ENCODE measurements at regions not wholly inside any gene's neighbourhood (a gene's known extent, or its start where the extent isn't known, plus 50 kb on each side); places are given as distances from the start of the nearest gene placed in this dataset.

DNA sequence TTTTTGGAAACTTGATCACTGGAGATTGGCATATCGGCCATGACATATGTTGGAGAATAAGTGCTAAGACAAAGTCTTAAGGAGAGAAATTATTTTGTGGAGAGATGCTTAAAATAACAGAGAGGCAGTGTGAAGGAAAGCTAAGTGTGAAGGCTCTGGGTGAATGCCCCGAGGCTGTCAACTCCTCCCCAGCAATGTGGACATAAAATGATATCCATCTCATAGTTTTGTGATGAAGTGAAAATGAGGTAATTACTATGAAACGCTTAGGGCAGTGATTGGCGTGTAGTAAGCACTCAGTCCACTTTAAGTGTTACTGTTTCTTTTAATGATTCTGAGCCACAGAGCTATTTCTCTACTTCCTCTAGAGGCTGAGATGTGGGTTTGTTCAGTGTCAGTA, 195.8 kb upstream of the KLF12 start:
- CTCF ChIA-PET (ENCODE audit: partially characterized antibody), result no interaction called here
- Histone ChIP-seq H3K27ac (ENCODE audit: low read depth, low read length) (no peak overlapping the region), H3K14ac (ENCODE audit: insufficient read length) (no peak overlapping the region), H3K9me3 (ENCODE audit: insufficient read depth in 2 of 2, low read depth in 1 of 2, low read length in 1 of 2) (no peaks in the 10 kb centered on the region), H2BK5ac (ENCODE audit: low read depth, low read length) (no peak overlapping the region), H2BK120ac (replicated peaks; ENCODE audit: low read depth, low read length) (no peak overlapping the region), H2BK15ac (ENCODE audit: low read length) (no peak overlapping the region), H4K20me1 (replicated peaks in 1 of 2; ENCODE audit: control insufficient read depth in 1 of 2, insufficient read depth in 2 of 2, low read length in 2 of 2) (no peaks in the 10 kb centered on the region), H3K18ac (ENCODE audit: extremely low read depth, low read length) (no peak overlapping the region), H3K23ac (ENCODE audit: insufficient read length) (no peak overlapping the region), H2AK5ac (ENCODE audit: low read depth, low read length) (no peak overlapping the region), H3K36me3 (ENCODE audit: control insufficient read depth in 2 of 4, insufficient read depth in 4 of 4, low read length in 3 of 4) (no peaks in the 10 kb centered on the region; a peak in 1 of 8 replicates), H3K79me1 (ENCODE audit: low read depth, low read length) (no peaks in the 10 kb centered on the region), H2AFZ (ENCODE audit: low read length) (no peak overlapping the region), H3K27me3 (replicated peaks in 1 of 4; ENCODE audit: control insufficient read depth in 3 of 4, extremely low read depth in 1 of 4, insufficient read depth in 3 of 4, low read length in 3 of 4) (no peaks in the 10 kb centered on the region), H3K4me2 (ENCODE audit: insufficient read depth in 1 of 2, low read depth in 2 of 2, low read length in 2 of 2) (no peak overlapping the region), H3K56ac (replicated peaks; ENCODE audit: insufficient read length, low read depth, low read length) (no peak overlapping the region), H4K8ac (ENCODE audit: extremely low read depth, insufficient read depth, low read length) (no peak overlapping the region), H4K91ac (replicated peaks; ENCODE audit: insufficient read length, low read length) (no peak overlapping the region), H2BK12ac (ENCODE audit: low read depth, low read length) (no peak overlapping the region), H3K23me2 (ENCODE audit: low read depth, low read length) (no peaks in the 10 kb centered on the region), H4K5ac (ENCODE audit: insufficient read length, low read depth, low read length) (no peak overlapping the region), H2BK20ac (ENCODE audit: low read length) (no peak overlapping the region), H3K4me1 (replicated peaks in 1 of 4; ENCODE audit: control insufficient read depth in 3 of 4, insufficient read depth in 4 of 4, low read length in 3 of 4) (no peaks in the 10 kb centered on the region), H3K9ac (replicated peaks in 1 of 4; ENCODE audit: extremely low read depth in 1 of 4, low read depth in 3 of 4, low read length in 3 of 4) (no peak overlapping the region), H3K4me3 (ENCODE audit: extremely low read depth in 1 of 4, insufficient read depth in 2 of 4, low read depth in 3 of 4, low read length in 4 of 4) (no peak overlapping the region), H3K79me2 (ENCODE audit: control insufficient read depth in 1 of 2, insufficient read depth in 2 of 2, low read length in 2 of 2) (no peaks in the 10 kb centered on the region), H3K4ac (replicated peaks; ENCODE audit: insufficient read length, low read depth, low read length) (no peak overlapping the region)
- WGBS, 2 experiments (ENCODE audit: extremely low coverage in 1 of 2, insufficient coverage in 1 of 2, insufficient read length in 1 of 2, insufficient replicate concordance in 2 of 2, low coverage in 1 of 2, low lambda C conversion rate in 2 of 2, missing lambda C conversion rate in 1 of 2), result 98% methylated on average over 4 of the region's 4 CpGs; no CpG with 5 or more reads in 1 of the 2 experiments
- TF ChIP-seq, protein P1, sequence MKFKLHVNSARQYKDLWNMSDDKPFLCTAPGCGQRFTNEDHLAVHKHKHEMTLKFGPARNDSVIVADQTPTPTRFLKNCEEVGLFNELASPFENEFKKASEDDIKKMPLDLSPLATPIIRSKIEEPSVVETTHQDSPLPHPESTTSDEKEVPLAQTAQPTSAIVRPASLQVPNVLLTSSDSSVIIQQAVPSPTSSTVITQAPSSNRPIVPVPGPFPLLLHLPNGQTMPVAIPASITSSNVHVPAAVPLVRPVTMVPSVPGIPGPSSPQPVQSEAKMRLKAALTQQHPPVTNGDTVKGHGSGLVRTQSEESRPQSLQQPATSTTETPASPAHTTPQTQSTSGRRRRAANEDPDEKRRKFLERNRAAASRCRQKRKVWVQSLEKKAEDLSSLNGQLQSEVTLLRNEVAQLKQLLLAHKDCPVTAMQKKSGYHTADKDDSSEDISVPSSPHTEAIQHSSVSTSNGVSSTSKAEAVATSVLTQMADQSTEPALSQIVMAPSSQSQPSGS (IDR thresholded peaks at IDR 0.05; ENCODE audit: low read length), result no peak
- TF ChIP-seq RNF2 (IDR thresholded peaks at IDR 0.05; ENCODE audit: borderline replicate concordance, low read depth, low read length, missing control alignments, poor library complexity, severe bottlenecking) (no peak), JUND (IDR thresholded peaks at IDR 0.05; ENCODE audit: low read length) (no peak), NRF1 (IDR thresholded peaks at IDR 0.05; ENCODE audit: low read depth, low read length) (no peak), KDM1A (IDR thresholded peaks at IDR 0.05; ENCODE audit: borderline replicate concordance, low read length) (no peak), SAP30 (IDR thresholded peaks at IDR 0.05; ENCODE audit: insufficient read depth, insufficient replicate concordance, low read length) (no peak), BRCA1 (IDR thresholded peaks at IDR 0.05; ENCODE audit: low read depth, low read length) (no peak), SUZ12 (IDR thresholded peaks at IDR 0.05; ENCODE audit: low read length) (no peak), CBX5 (IDR thresholded peaks at IDR 0.05; ENCODE audit: low read depth, low read length) (no peak), GTF2F1 (IDR thresholded peaks at IDR 0.05; ENCODE audit: borderline replicate concordance, low read depth, low read length) (no peak), EP300 (IDR thresholded peaks at IDR 0.05; ENCODE audit: borderline replicate concordance in 1 of 2, low read depth in 2 of 2, low read length in 2 of 2) (no peak), TCF12 (IDR thresholded peaks at IDR 0.05; ENCODE audit: low read depth, low read length) (no peak)
- POLR2A ChIA-PET (ENCODE audit: partially characterized antibody), result no interaction called here
- FAIRE-seq, result no peak
- DNase-seq (ENCODE audit: low read depth in 1 of 2, low spot score in 2 of 2), result no peak
